Natural killer cell (primary cell): ENCODE measurements at regions not wholly inside any gene's neighbourhood (a gene's known extent, or its start where the extent isn't known, plus 50 kb on each side); places are given as distances from the start of the nearest gene placed in this dataset.

Experiments
- ATAC-seq, 3 donors: fragments of 150-1000 bp in 2 of 3; fragments of 200-7000 bp in 1 of 3; cut with Tn5 transposase; 1 replicate in 1 of 3; 2 replicates in 2 of 3; pipeline ENCODE4 v1.10.0; 2021; ENCODE audit warnings: mild to moderate bottlenecking in 2 of 3, moderate library complexity in 2 of 3
- DNase-seq, 2 donors: peaks; one replicate each; pipeline versions ENCODE4 v3.0.0 to v3.0.0-alpha.2; 2013 to 2021; ENCODE audit warnings: mixed read lengths in 1 of 2
- H3K27ac ChIP-seq: one replicate; pipeline ENCODE4 v1.5.1; 2013; ENCODE audit warnings: mild to moderate bottlenecking, low read length
- H3K27me3 ChIP-seq: one replicate; pipeline ENCODE4 v1.6.1; 2013; ENCODE audit warnings: low read length; ENCODE audit not compliant: control insufficient read depth, insufficient read depth
- H3K36me3 ChIP-seq: one replicate; pipeline ENCODE4 v1.6.1; 2013; ENCODE audit warnings: low read length; ENCODE audit not compliant: control insufficient read depth, insufficient read depth
- H3K4me1 ChIP-seq: one replicate; pipeline ENCODE4 v1.6.1; 2013; ENCODE audit warnings: low read length; ENCODE audit not compliant: control insufficient read depth, insufficient read depth
- H3K4me3 ChIP-seq: one replicate; pipeline ENCODE4 v1.5.1; 2013; ENCODE audit warnings: low read length
- H3K9me3 ChIP-seq: one replicate; pipeline ENCODE4 v1.6.1; 2013; ENCODE audit warnings: low read length; ENCODE audit not compliant: control insufficient read depth, insufficient read depth
- H3K27ac Mint-ChIP-seq, 2 donors: one replicate each; pipeline ENCODE4 v1.8.0; 2022; ENCODE audit warnings: mild to moderate bottlenecking in 2 of 2, mixed read lengths in 2 of 2, moderate library complexity in 1 of 2
- H3K27me3 Mint-ChIP-seq, 2 donors: one replicate each; pipeline ENCODE4 v1.8.0; 2022; ENCODE audit warnings: low read depth in 2 of 2, mixed read lengths in 2 of 2
- H3K36me3 Mint-ChIP-seq: one replicate; pipeline ENCODE4 v1.8.0; 2022; ENCODE audit warnings: mixed read lengths
- H3K4me1 Mint-ChIP-seq, 2 donors: one replicate each; pipeline ENCODE4 v1.8.0; 2022; ENCODE audit warnings: mixed read lengths in 2 of 2
- H3K4me3 Mint-ChIP-seq: one replicate; pipeline ENCODE4 v1.8.0; 2022; ENCODE audit warnings: mild to moderate bottlenecking, moderate library complexity, mixed read lengths
- H3K9me3 Mint-ChIP-seq, 2 donors: one replicate each; pipeline ENCODE4 v1.8.0; 2022; ENCODE audit warnings: mixed read lengths in 2 of 2
- CTCF ChIP-seq: fragments of 200-600 bp; IDR thresholded peaks from one replicate; pipeline ENCODE4 v1.8.0; 2022; ENCODE audit warnings: antibody characterized with exemption
- WGBS: methylation state at CpG from one replicate; pipeline ENCODE4 v1.1.7; 2013; ENCODE audit warnings: missing lambda C conversion rate; ENCODE audit not compliant: insufficient coverage; 5-methylcytosine and 5-hydroxymethylcytosine counted together
- intact Hi-C: fragments of 100-400 bp; cut with micrococcal nuclease; formaldehyde crosslinking; loops from one replicate; pipeline ENCODE4 v1.14.2; 2022

- H3K9me3 ChIP-seq, result peaks cover 15% of the 10 kb centered on the region
- ATAC-seq (no peak), DNase-seq (no peak)
- no peak overlapping the region for H3K4me3 ChIP-seq
- Mint-ChIP-seq H3K36me3 (no peaks in the 10 kb centered on the region), H3K27me3 (no peaks in the 10 kb centered on the region), H3K9me3 (peaks cover 16 to 20% of the 10 kb centered on the region in 2 donors), H3K4me1 (no peaks in the 10 kb centered on the region), H3K27ac (no peak overlapping the region), H3K4me3 (no peak overlapping the region)
- WGBS, result no CpG with 5 or more reads among the region's 1 CpG
- no peaks in the 10 kb centered on the region for H3K4me1 ChIP-seq
- no peak for TF ChIP-seq CTCF
- no peaks in the 10 kb centered on the region for H3K27me3 ChIP-seq
- intact Hi-C loops, result no loop called here
- no peaks in the 10 kb centered on the region for H3K36me3 ChIP-seq
- no peak overlapping the region for H3K27ac ChIP-seq
Measured at GRCh38 chr12:17971850-17972249, 118.1 kb downstream of the RERGL start.

GRCh38 chr12:17954788-17955187 is 135.2 kb downstream of the RERGL start:
- no peak overlapping the region for H3K27ac Mint-ChIP-seq
- peaks cover 11% of the 10 kb centered on the region for H3K36me3 Mint-ChIP-seq
- Histone ChIP-seq H3K27me3 (no peaks in the 10 kb centered on the region), H3K9me3 (no peaks in the 10 kb centered on the region), H3K27ac (no peak overlapping the region), H3K4me3 (no peak overlapping the region), H3K36me3 (no peaks in the 10 kb centered on the region), H3K4me1 (no peaks in the 10 kb centered on the region)
- H3K4me3 Mint-ChIP-seq, result no peak overlapping the region
- peaks cover 18 to 27% of the 10 kb centered on the region in 2 donors for H3K9me3 Mint-ChIP-seq
- TF ChIP-seq CTCF, result no peak
- ATAC-seq (no peak), DNase-seq (no peak)
- H3K4me1 Mint-ChIP-seq, result no peaks in the 10 kb centered on the region
- WGBS, result 43% methylated on average over 3 of the region's 3 CpGs
- no peaks in the 10 kb centered on the region for H3K27me3 Mint-ChIP-seq
- intact Hi-C loops, result no loop called here

DNA sequence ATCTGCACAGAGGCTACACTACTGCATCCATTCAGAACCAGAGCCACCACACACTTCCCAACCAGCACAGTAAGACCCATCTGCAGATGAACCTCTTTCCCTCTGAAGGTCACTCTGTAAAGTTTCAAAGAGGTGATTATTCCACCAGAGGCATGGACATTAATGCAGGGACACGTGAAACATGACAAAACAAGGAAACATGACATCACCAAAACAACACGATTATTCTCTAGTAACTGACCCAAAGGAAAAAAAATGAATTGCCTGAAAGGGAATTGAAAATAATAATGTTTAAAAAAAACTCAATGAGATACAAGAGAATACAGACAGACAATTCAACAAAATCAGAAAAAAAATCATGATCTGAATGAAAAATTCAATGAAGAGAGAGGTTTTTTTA is 139.1 kb downstream of the RERGL start:
- Histone ChIP-seq H3K27ac (no peak overlapping the region), H3K4me1 (no peaks in the 10 kb centered on the region), H3K27me3 (no peaks in the 10 kb centered on the region), H3K9me3 (peaks cover 6% of the 10 kb centered on the region), H3K36me3 (no peaks in the 10 kb centered on the region), H3K4me3 (no peak overlapping the region)
- WGBS, result no CpG with 5 or more reads among the region's 2 CpGs
- no peak for ATAC-seq
- no peak for DNase-seq
- peaks cover 17 to 27% of the 10 kb centered on the region in 2 donors for H3K9me3 Mint-ChIP-seq
- no peak overlapping the region for H3K27ac Mint-ChIP-seq
- H3K36me3 Mint-ChIP-seq, result peaks cover 11% of the 10 kb centered on the region
- intact Hi-C loops, result no loop called here
- no peak overlapping the region for H3K4me3 Mint-ChIP-seq
- TF ChIP-seq CTCF, result no peak
- no peaks in the 10 kb centered on the region for H3K4me1 Mint-ChIP-seq
- no peaks in the 10 kb centered on the region for H3K27me3 Mint-ChIP-seq

DNA sequence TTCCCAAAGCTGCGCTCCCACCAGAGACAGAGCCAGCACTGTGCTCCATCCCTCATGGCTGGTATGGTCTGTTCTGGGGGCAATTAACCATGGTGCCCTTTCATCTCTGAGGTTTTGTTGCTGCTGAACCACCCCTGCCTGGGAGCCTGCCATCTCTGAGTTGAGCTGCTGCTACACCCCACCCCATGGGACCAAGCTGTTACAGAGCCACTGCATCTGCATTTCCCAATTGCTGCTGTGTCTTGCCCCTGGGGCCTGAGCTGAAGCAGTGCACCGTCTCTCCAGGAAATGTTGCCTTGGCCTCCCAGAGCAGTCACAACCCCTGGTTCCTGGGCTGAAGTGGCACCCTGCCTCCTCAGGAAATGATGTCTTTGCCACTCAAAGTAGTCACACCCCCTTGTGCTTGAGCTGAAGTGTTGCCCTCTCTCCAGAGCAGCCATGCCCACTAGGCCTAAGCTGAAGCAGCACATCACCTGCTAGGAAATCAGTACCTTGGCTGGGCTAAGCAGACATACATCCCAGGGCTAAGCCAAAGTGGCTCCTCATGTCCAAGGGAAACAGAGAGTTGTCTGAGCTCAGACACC is 140.3 kb downstream of the RERGL start:
- Mint-ChIP-seq H3K4me3 (no peak overlapping the region), H3K27ac (no peak overlapping the region), H3K9me3 (peaks cover 16 to 29% of the 10 kb centered on the region in 2 donors), H3K27me3 (no peaks in the 10 kb centered on the region), H3K36me3 (peaks cover 11% of the 10 kb centered on the region), H3K4me1 (no peaks in the 10 kb centered on the region)
- Histone ChIP-seq H3K4me1 (no peaks in the 10 kb centered on the region), H3K9me3 (peaks cover 6% of the 10 kb centered on the region), H3K36me3 (no peaks in the 10 kb centered on the region), H3K4me3 (no peak overlapping the region), H3K27ac (no peak overlapping the region), H3K27me3 (no peaks in the 10 kb centered on the region)
- TF ChIP-seq CTCF, result no peak
- DNase-seq (no peak), ATAC-seq (no peak)
- intact Hi-C loops, result no loop called here
- 80% methylated on average over 2 of the region's 2 CpGs for WGBS
